NCI-H1417 (cell line): ENCODE measurements at regions not wholly inside any gene's neighbourhood (a gene's known extent, or its start where the extent isn't known, plus 50 kb on each side); places are given as distances from the start of the nearest gene placed in this dataset.
A peak's percentile ranks its signal among the peaks of the same experiment; 100 is the strongest.

Experiments
- DNase-seq, 3 experiments: peaks; one replicate each; lab custom pipeline; 2025; lab: John Stamatoyannopoulos, UW

- DNase-seq = no peak
These were observed 258.9 kb upstream of the TNP1 start for GRCh38 chr2:217118559-217119284.

- no peak for DNase-seq
These were observed 257.7 kb upstream of the TNP1 start for GRCh38 chr2:217117523-217117922.

GRCh38 chr2:217116610-217117009, 256.7 kb upstream of the TNP1 start:
- DNase-seq = no peak

DNA sequence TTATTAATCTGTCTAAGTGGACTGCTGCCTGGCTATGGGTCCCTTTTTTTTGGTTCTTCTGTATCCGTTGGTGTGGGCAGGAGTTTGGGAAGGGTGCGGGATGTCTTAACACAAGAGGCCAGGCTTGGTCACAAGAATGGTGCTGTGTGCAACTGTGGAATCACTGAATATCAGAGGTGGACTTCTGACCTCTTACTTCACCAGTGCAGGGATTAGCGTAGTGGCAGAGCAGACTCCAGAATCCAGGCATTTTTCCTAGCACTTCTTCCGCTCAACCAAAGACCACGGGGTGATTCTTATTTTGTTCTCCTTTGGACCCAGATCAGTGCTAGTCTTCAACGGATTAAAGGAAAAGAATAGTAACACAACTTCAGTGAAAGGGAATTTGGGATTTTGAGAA, 254.3 kb upstream of the TNP1 start:
- DNase-seq = no peak

DNA sequence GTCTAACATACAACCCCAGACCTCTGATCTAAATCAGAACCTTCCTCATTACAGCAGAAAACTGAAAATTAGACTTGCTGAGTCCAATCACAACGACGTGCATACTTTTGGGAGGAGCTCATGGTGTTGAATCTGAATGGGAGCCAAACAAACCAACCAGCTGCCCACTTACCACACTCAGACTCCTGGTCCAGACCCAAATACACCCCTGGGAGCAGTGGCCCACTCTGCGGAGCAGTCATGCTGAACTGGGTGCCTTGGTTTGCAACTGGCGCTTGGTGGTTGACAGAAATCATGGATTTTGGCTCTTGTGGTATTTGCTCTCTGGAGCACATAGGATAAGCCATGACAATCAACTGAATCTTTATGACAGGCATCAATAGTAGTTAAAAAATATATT, 253.6 kb upstream of the TNP1 start:
- peak in 1 of 3 experiments; percentile 46 for DNase-seq

GRCh38 chr2:217110550-217110949, 250.7 kb upstream of the TNP1 start:
- DNase-seq = no peak

GRCh38 chr2:217108575-217109027, 248.7 kb upstream of the TNP1 start:
- peak in 1 of 3 experiments; percentile 9 for DNase-seq

- no peak for DNase-seq
These were observed 248.2 kb upstream of the TNP1 start for GRCh38 chr2:217108086-217108485.

DNA sequence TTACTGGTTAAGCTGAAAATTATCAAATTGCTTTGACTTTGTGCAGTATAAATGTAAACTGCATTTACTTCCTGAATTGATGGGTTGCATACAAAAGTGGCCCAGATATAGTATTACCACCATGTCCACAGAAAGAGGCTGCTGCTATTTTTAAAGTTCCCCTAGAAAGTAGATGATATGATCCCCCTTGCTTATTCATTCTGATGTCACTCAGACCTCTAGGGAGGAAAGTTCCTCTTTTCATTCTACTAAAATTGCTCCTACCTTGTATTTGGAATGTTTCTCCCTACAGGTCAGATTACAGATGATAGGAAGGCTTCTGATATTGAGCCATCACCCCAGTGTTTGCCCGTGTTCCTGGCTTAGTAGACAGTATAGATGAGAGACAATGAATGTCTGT, 247.6 kb upstream of the TNP1 start:
- DNase-seq = no peak

DNA sequence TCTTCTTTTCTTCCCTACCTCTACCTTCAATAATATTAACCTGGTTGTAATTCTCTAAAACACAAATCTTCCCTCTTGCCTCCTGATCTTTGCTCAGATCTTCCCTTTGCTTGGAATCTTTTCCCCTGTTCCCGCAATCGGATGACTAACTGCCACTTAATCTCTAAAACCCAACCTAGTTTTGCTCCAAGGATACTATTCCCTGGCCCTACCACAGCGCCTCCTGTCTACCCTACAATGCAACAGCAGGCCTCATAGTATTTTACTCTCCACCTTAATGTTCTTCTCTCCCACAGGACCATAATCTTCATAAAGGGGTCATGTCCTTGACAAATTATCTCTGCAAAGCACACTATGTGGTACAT, 246.8 kb upstream of the TNP1 start:
- no peak for DNase-seq

DNA sequence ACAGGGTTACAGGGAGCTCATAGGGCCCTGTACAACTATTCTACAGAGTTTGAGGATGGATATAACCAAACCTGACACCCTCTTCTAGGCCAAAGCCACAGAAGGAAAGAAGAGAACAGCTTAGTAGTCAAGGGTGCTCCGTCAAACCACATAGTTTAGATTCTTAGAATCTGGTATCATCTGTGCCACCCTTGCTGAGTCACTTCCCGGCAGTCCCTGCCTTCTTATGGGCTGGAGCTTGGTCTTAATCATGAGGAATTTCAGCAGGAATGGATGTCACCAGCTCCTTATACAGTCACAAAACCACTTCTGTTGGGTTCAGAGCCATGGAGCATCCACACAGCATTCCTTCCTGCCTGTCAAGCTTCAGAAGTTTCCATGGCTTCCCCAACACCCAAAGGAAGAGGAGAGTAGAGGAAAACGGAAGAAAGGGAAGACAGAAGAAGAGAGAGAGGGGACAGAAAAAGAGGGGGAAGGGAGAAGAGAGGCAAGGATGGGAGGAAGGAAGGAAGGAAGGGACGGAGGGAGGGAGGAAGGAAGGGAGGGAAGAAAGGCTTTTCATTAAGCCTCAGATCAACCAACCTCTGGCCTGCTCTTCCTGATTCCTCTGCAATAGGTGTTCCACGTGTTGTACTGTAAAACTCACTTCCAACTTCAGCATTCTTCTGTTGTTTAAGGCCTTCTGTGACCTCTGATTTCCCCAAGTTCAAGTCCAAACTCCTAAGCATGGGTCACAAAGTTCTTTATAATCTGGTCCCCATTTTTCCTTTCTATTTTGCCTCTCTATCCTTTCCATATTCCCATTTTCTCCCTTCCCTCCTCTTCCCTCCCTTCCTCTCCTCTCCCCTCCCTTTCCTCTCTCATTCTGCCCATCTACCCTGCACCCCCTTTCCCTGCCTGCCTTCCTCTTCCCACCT, 246.1 kb upstream of the TNP1 start:
- DNase-seq = no peak

GRCh38 chr2:217103752-217104545, 244.1 kb upstream of the TNP1 start:
- no peak for DNase-seq

GRCh38 chr2:217102956-217103355, 243.1 kb upstream of the TNP1 start:
- no peak for DNase-seq

DNA sequence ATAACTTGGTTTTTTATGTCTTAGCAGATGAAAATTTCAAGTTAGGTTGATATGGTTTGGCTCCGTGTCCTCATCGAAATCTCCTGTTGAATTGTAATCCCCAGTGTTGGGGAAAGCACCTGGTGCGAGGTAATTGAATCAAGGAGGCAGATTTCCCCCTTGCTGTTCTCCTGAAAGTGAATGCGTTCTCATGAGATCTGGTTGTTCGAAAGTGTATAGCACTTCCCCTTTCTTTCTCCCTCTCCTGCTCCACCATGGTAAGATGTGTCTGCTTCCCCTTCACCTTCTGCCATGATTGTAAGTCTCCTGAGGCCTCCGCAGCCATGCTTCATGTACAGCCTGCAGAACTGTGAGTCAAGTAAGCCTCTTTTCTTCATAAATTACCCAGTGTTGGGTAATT, 242.1 kb upstream of the TNP1 start:
- no peak for DNase-seq

GRCh38 chr2:217099561-217099960, 239.7 kb upstream of the TNP1 start:
- no peak for DNase-seq

DNA sequence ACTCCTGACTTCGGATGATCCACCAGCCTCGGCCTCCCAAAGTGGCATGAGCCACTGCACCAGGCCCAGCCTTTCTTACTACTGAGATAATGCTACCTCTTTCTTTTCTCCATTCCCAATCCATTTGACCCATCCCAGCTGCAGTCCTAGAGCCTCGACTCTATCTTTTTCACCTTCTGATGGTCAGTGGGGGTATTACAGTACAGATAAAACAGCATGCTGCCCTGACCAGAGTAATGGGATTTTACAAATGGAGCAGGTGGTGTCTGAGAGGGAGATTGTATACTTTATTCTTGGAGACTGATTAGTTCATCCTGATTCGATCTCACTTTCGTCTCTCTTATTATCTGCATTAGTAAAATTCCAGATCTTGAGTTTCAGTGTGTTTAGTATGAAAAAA, 238.6 kb upstream of the TNP1 start:
- no peak for DNase-seq

DNA sequence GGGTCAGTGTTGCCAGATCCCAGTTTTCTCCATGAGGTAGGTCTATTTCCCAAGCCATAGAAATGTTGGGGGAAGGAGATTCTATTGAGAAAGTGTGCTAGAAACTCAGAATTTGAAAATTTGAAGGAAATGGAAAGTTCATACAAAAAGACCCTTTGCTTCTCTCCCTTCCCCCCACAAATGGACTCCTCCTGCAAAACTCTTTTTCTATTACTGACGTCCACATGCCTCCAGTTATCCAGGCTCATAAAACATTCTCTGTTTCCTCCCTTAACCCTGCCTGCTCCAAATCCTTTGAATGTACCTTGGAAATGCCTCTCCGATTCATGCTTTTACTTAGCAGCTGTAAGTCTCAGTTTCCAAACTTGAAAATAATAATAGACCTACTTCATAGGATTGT, 237.5 kb upstream of the TNP1 start:
- DNase-seq = no peak

- DNase-seq = no peak
These were observed 236.8 kb upstream of the TNP1 start for GRCh38 chr2:217096474-217097225.

DNA sequence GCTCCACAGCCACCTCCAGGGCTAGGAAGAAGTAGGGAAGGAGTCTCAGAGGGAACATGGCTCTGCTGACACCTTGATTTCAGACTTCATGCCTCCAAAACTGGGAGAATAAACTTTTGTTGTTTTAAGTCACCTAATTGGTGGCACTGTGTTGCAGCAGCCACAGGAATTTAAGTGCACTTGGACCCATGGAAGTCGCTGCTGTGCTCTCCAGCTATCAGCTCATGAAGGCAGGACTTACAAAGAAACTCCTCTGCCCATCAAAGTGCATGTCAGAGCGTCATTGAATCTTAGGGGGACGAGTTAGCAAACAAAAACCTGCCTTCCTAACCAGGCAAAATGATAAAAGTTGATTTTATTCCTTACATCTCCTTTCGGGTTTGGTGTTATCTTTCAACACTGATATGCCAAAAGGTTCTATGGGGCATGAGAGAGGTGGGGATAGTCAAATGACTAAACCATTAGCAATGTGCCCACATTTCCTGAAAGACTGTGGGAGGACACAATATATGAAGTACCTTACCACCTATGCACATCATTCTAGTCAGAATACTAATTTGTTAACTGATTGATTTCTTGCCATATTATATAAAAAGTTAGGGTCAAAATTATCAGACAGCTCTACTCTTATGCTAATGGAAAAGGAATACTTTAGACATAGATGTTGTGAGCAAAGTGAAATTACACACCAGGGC, 235.8 kb upstream of the TNP1 start:
- no peak for DNase-seq

GRCh38 chr2:217092710-217093379, 233.0 kb upstream of the TNP1 start:
- no peak for DNase-seq

- DNase-seq = no peak
These were observed 231.7 kb upstream of the TNP1 start for GRCh38 chr2:217091531-217091930.
